ENCODE measurements at regions not wholly inside any gene's neighbourhood (a gene's known extent, or its start where the extent isn't known, plus 50 kb on each side); places are given as distances from the start of the nearest gene placed in this dataset.

DNA sequence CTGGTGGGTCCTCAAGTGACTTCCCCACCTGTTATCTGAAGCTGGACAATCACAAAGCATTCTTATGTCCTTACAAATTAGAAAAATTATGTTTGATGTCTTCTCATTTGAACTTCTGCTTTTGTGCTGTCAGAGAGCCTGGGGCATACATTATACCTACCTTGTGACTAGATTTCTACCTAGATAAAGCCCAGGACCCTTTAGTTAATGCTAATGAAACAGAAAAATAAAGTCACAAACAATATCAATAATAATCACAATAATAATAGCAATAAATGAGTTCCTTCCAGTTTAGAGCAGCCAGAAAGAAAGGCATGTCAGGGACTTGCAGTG, 456.4 kb downstream of the SETBP1 start:
- Histone ChIP-seq H3K27ac (ENCODE audit: low read depth, low read length) (no peak overlapping the region), H3K4me1 (ENCODE audit: control insufficient read depth in 1 of 2, insufficient read depth in 2 of 2, low read length in 2 of 2) (no peaks in the 10 kb centered on the region), H3K4me2 (ENCODE audit: low read length) (no peak overlapping the region), H3K9ac (ENCODE audit: low read length) (no peak overlapping the region), H3K79me2 (ENCODE audit: insufficient read depth, low read length) (no peaks in the 10 kb centered on the region), H3K36me3 (ENCODE audit: control insufficient read depth in 1 of 2, insufficient read depth in 2 of 2, low read length in 2 of 2) (no peaks in the 10 kb centered on the region), H3K27me3 (ENCODE audit: insufficient read depth, low read length) (no peaks in the 10 kb centered on the region), H3K4me3 (replicated peaks in 1 of 2; ENCODE audit: low read depth in 1 of 2, low read length in 2 of 2) (no peak overlapping the region), H3K9me2 (ENCODE audit: insufficient read depth) (no peaks in the 10 kb centered on the region), H3K9me3 (ENCODE audit: control insufficient read depth in 1 of 2, insufficient read depth in 1 of 2, low read depth in 1 of 2, low read length in 2 of 2) (peaks cover 0 to 13% of the 10 kb centered on the region in 2 experiments; a peak in 2 of 4 replicates), H2AFZ (ENCODE audit: low read depth, low read length, poor library complexity, severe bottlenecking) (no peak overlapping the region), H4K20me1 (ENCODE audit: insufficient read depth) (no peaks in the 10 kb centered on the region)
- RAD21 ChIA-PET (ENCODE audit: low non-redundant PET in 1 of 2, low total read pairs in 2 of 2, uncharacterized antibody in 2 of 2, unreplicated experiment in 2 of 2): no interaction called here
- CTCF ChIA-PET: no interaction called here
- TF ChIP-seq YY1 (IDR thresholded peaks at IDR 0.05; ENCODE audit: extremely low read depth, insufficient replicate concordance, low read depth, low read length) (no peak), SIN3A (IDR thresholded peaks at IDR 0.05; ENCODE audit: low read depth) (no peak), POLR2A (IDR thresholded peaks at IDR 0.05; ENCODE audit: borderline replicate concordance, extremely low read depth, insufficient read depth, insufficient read length) (no peak), REST (IDR thresholded peaks at IDR 0.05; ENCODE audit: low read depth) (no peak), EGR1 (IDR thresholded peaks at IDR 0.05; ENCODE audit: low read depth) (no peak), ZNF274 (IDR thresholded peaks at IDR 0.05; ENCODE audit: low read depth, low read length) (no peak), SRF (IDR thresholded peaks at IDR 0.05; ENCODE audit: low read depth) (no peak), JUND (IDR thresholded peaks at IDR 0.05) (no peak), POLR2AphosphoS5 (IDR thresholded peaks at IDR 0.05; ENCODE audit: low read depth, low read length) (no peak), TCF7L2 (IDR thresholded peaks at IDR 0.05; ENCODE audit: borderline replicate concordance, extremely low read depth, insufficient read depth, insufficient read length) (no peak), EZH2phosphoT487 (IDR thresholded peaks at IDR 0.05; ENCODE audit: borderline replicate concordance) (no peak), ELF1 (IDR thresholded peaks at IDR 0.05; ENCODE audit: borderline replicate concordance, low read depth) (no peak)
- TF ChIP-seq, protein P1, sequence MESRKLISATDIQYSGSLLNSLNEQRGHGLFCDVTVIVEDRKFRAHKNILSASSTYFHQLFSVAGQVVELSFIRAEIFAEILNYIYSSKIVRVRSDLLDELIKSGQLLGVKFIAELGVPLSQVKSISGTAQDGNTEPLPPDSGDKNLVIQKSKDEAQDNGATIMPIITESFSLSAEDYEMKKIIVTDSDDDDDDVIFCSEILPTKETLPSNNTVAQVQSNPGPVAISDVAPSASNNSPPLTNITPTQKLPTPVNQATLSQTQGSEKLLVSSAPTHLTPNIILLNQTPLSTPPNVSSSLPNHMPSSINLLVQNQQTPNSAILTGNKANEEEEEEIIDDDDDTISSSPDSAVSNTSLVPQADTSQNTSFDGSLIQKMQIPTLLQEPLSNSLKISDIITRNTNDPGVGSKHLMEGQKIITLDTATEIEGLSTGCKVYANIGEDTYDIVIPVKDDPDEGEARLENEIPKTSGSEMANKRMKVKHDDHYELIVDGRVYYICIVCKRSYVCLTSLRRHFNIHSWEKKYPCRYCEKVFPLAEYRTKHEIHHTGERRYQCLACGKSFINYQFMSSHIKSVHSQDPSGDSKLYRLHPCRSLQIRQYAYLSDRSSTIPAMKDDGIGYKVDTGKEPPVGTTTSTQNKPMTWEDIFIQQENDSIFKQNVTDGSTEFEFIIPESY (IDR thresholded peaks at IDR 0.05; ENCODE audit: extremely low read depth, insufficient replicate concordance, low read length): no peak
- TF ChIP-seq, protein P2, sequence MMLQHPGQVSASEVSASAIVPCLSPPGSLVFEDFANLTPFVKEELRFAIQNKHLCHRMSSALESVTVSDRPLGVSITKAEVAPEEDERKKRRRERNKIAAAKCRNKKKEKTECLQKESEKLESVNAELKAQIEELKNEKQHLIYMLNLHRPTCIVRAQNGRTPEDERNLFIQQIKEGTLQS (IDR thresholded peaks at IDR 0.05): no peak
- no peak for ATAC-seq
- intact Hi-C loops (cut with micrococcal nuclease): no loop called here
- POLR2A ChIA-PET: no interaction called here
- no TSS peak for BruUV-seq (replicated peaks)
- no peak for DNase-seq (ENCODE audit: low read depth, low spot score)
